GM23338 (cell line): ENCODE measurements at regions not wholly inside any gene's neighbourhood (a gene's known extent, or its start where the extent isn't known, plus 50 kb on each side); places are given as distances from the start of the nearest gene placed in this dataset.

ENCODE experiments used
- CREB1 ChIP-seq: fragments of 250-450 bp; sonication (Bioruptor Pico); IDR thresholded peaks from 2 replicates; pipeline ENCODE4 v1.5.0; 2020; ENCODE audit warnings: low read depth, mild to moderate bottlenecking, moderate library complexity
- EZH2 ChIP-seq: fragments of 200-600 bp; sonication (generic); IDR thresholded peaks from one replicate; pipeline ENCODE4 v1.8.0; 2017; ENCODE audit warnings: antibody characterized with exemption, mild to moderate bottlenecking, low read depth; ENCODE audit not compliant: unreplicated experiment
- EZH2phosphoT487 ChIP-seq: fragments of 200-600 bp; sonication (generic); IDR thresholded peaks from one replicate; pipeline ENCODE4 v1.8.1; 2018; ENCODE audit warnings: antibody characterized with exemption; ENCODE audit not compliant: unreplicated experiment
- JUNB ChIP-seq: IDR thresholded peaks from one replicate; pipeline ENCODE4 v1.6.1; 2016; ENCODE audit warnings: antibody characterized with exemption; ENCODE audit not compliant: unreplicated experiment
- NANOG ChIP-seq: IDR thresholded peaks from 2 replicates; pipeline ENCODE4 v1.6.1; 2016; ENCODE audit warnings: antibody characterized with exemption, borderline replicate concordance
- POLR2AphosphoS5 ChIP-seq: IDR thresholded peaks from 2 replicates; pipeline ENCODE4 v1.6.1; 2016; ENCODE audit warnings: antibody characterized with exemption, low read depth
- STAT1 ChIP-seq: IDR thresholded peaks from one replicate; pipeline ENCODE4 v1.6.1; 2016; ENCODE audit warnings: antibody characterized with exemption; ENCODE audit not compliant: unreplicated experiment
- ZNF114 ChIP-seq: fragments of 250-450 bp; sonication (Bioruptor Pico); IDR thresholded peaks from 2 replicates; pipeline ENCODE4 v1.5.0; 2020; ENCODE audit warnings: mild to moderate bottlenecking, moderate library complexity
- TF ChIP-seq, protein P1 (sequence below), 2 experiments: fragments of 200-600 bp in 1 of 2; sonication (generic) in 1 of 2; conservative IDR thresholded peaks; 2 replicates each; pipeline versions ENCODE4 v1.5.1 to v1.6.1; 2016 to 2017; ENCODE audit warnings: antibody characterized with exemption in 2 of 2, low read depth in 2 of 2, mild to moderate bottlenecking in 2 of 2, moderate library complexity in 1 of 2
- TF ChIP-seq, protein P2 (sequence below): IDR thresholded peaks from one replicate; pipeline ENCODE4 v1.6.1; 2018; ENCODE audit warnings: antibody characterized with exemption; ENCODE audit not compliant: unreplicated experiment

DNA sequence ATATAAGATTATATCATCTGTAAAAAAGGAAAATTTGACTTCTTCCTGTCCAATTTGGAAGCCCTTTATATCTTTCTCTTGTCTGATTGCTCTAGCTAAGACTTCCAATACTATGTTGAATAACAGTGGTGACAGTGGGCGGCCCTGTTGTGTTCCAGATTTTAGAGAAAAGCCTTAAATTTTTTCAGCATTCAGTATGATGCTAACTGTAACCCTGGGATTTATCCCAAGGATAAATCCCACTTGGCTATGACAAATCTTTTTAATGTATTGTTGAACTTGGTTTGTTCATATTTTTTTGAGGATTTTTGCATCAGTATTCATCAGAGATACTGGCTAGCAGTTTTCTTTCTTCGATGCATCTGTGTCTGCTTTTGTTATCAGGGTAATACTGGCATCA is 217.2 kb upstream of the ARSJ start:
- TF ChIP-seq, protein P1, sequence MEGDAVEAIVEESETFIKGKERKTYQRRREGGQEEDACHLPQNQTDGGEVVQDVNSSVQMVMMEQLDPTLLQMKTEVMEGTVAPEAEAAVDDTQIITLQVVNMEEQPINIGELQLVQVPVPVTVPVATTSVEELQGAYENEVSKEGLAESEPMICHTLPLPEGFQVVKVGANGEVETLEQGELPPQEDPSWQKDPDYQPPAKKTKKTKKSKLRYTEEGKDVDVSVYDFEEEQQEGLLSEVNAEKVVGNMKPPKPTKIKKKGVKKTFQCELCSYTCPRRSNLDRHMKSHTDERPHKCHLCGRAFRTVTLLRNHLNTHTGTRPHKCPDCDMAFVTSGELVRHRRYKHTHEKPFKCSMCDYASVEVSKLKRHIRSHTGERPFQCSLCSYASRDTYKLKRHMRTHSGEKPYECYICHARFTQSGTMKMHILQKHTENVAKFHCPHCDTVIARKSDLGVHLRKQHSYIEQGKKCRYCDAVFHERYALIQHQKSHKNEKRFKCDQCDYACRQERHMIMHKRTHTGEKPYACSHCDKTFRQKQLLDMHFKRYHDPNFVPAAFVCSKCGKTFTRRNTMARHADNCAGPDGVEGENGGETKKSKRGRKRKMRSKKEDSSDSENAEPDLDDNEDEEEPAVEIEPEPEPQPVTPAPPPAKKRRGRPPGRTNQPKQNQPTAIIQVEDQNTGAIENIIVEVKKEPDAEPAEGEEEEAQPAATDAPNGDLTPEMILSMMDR (conservative IDR thresholded peaks at IDR 0.05; ENCODE audit: low read depth in 2 of 2), result no peak
- TF ChIP-seq, protein P2, sequence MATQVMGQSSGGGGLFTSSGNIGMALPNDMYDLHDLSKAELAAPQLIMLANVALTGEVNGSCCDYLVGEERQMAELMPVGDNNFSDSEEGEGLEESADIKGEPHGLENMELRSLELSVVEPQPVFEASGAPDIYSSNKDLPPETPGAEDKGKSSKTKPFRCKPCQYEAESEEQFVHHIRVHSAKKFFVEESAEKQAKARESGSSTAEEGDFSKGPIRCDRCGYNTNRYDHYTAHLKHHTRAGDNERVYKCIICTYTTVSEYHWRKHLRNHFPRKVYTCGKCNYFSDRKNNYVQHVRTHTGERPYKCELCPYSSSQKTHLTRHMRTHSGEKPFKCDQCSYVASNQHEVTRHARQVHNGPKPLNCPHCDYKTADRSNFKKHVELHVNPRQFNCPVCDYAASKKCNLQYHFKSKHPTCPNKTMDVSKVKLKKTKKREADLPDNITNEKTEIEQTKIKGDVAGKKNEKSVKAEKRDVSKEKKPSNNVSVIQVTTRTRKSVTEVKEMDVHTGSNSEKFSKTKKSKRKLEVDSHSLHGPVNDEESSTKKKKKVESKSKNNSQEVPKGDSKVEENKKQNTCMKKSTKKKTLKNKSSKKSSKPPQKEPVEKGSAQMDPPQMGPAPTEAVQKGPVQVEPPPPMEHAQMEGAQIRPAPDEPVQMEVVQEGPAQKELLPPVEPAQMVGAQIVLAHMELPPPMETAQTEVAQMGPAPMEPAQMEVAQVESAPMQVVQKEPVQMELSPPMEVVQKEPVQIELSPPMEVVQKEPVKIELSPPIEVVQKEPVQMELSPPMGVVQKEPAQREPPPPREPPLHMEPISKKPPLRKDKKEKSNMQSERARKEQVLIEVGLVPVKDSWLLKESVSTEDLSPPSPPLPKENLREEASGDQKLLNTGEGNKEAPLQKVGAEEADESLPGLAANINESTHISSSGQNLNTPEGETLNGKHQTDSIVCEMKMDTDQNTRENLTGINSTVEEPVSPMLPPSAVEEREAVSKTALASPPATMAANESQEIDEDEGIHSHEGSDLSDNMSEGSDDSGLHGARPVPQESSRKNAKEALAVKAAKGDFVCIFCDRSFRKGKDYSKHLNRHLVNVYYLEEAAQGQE, result no peak
- TF ChIP-seq JUNB (no peak), POLR2AphosphoS5 (no peak), EZH2 (no peak), EZH2phosphoT487 (no peak), CREB1 (CRISPR knock-in tag) (no peak), STAT1 (no peak), ZNF114 (CRISPR knock-in tag) (no peak), NANOG (no peak)
